ENCODE measurements at regions not wholly inside any gene's neighbourhood (a gene's known extent, or its start where the extent isn't known, plus 50 kb on each side); places are given as distances from the start of the nearest gene placed in this dataset.

GRCh38 chr17:33905338-33905800 is 349.7 kb upstream of the CCL2 start:
- H3K36me3 ChIP-seq (replicated peaks; ENCODE audit: low read depth, low read length) = no peaks in the 10 kb centered on the region
- H3K79me2 ChIP-seq (ENCODE audit: low read length) = no peaks in the 10 kb centered on the region
- peaks cover 22% of the 10 kb centered on the region for H3K27me3 ChIP-seq (ENCODE audit: low read depth, low read length)
- TF ChIP-seq CTCF (IDR thresholded peaks at IDR 0.05; ENCODE audit: low read depth, low read length) = no peak
- no peak for TF ChIP-seq EZH2phosphoT487 (IDR thresholded peaks at IDR 0.05; ENCODE audit: low read depth)
- no peak overlapping the region for H2AFZ ChIP-seq (ENCODE audit: low read depth, low read length)
- H3K9ac ChIP-seq (ENCODE audit: low read length) = no peak overlapping the region
- no peaks in the 10 kb centered on the region for H3K9me3 ChIP-seq (ENCODE audit: insufficient read depth, low read length)
- H3K4me1 ChIP-seq (ENCODE audit: low read length) = no peaks in the 10 kb centered on the region; the same call in 1 of the 2 replicates
- H3K27ac ChIP-seq (ENCODE audit: low read length) = no peak overlapping the region
- no peak overlapping the region for H3K4me2 ChIP-seq (ENCODE audit: low read length)
- no peaks in the 10 kb centered on the region for H4K20me1 ChIP-seq (ENCODE audit: insufficient read depth, low read length)
- H3K4me3 ChIP-seq (ENCODE audit: low read length) = no peak overlapping the region

GRCh38 chr17:33908363-33909064 is 346.6 kb upstream of the CCL2 start:
- Histone ChIP-seq H3K4me1 (ENCODE audit: low read length) (no peaks in the 10 kb centered on the region; the same call in 1 of the 2 replicates), H2AFZ (ENCODE audit: low read depth, low read length) (no peak overlapping the region), H3K36me3 (replicated peaks; ENCODE audit: low read depth, low read length) (no peaks in the 10 kb centered on the region), H3K4me3 (ENCODE audit: low read length) (no peak overlapping the region), H3K79me2 (ENCODE audit: low read length) (no peaks in the 10 kb centered on the region), H4K20me1 (ENCODE audit: insufficient read depth, low read length) (no peaks in the 10 kb centered on the region), H3K4me2 (ENCODE audit: low read length) (no peak overlapping the region), H3K27ac (ENCODE audit: low read length) (no peak overlapping the region), H3K27me3 (ENCODE audit: low read depth, low read length) (0 out of 2 replicates have a peak, but pooled peaks cover 7% of the 10 kb centered on the region), H3K9ac (ENCODE audit: low read length) (no peak overlapping the region), H3K9me3 (ENCODE audit: insufficient read depth, low read length) (no peaks in the 10 kb centered on the region)
- TF ChIP-seq CTCF (IDR thresholded peaks at IDR 0.05; ENCODE audit: low read depth, low read length) = no peak
- no peak for TF ChIP-seq EZH2phosphoT487 (IDR thresholded peaks at IDR 0.05; ENCODE audit: low read depth)

- Histone ChIP-seq H3K27me3 (ENCODE audit: low read depth, low read length) (peaks cover 11% of the 10 kb centered on the region; the same call in 1 of the 2 replicates), H2AFZ (ENCODE audit: low read depth, low read length) (no peak overlapping the region), H4K20me1 (ENCODE audit: insufficient read depth, low read length) (no peaks in the 10 kb centered on the region), H3K79me2 (ENCODE audit: low read length) (no peaks in the 10 kb centered on the region), H3K4me3 (ENCODE audit: low read length) (no peak overlapping the region), H3K36me3 (replicated peaks; ENCODE audit: low read depth, low read length) (no peaks in the 10 kb centered on the region), H3K4me2 (ENCODE audit: low read length) (no peak overlapping the region), H3K27ac (ENCODE audit: low read length) (no peak overlapping the region), H3K9me3 (ENCODE audit: insufficient read depth, low read length) (no peaks in the 10 kb centered on the region), H3K9ac (ENCODE audit: low read length) (no peak overlapping the region), H3K4me1 (ENCODE audit: low read length) (no peaks in the 10 kb centered on the region; the same call in 1 of the 2 replicates)
- TF ChIP-seq CTCF (IDR thresholded peaks at IDR 0.05; ENCODE audit: low read depth, low read length) = no peak
- TF ChIP-seq EZH2phosphoT487 (IDR thresholded peaks at IDR 0.05; ENCODE audit: low read depth) = no peak
Observed at GRCh38 chr17:33910200-33910857, 344.8 kb upstream of the CCL2 start.

GRCh38 chr17:33914125-33914524 is 341.0 kb upstream of the CCL2 start:
- no peak overlapping the region for H3K9ac ChIP-seq (ENCODE audit: low read length)
- H3K4me1 ChIP-seq (ENCODE audit: low read length) = no peaks in the 10 kb centered on the region
- H3K27ac ChIP-seq (ENCODE audit: low read length) = no peak overlapping the region
- no peak overlapping the region for H3K4me2 ChIP-seq (ENCODE audit: low read length)
- no peaks in the 10 kb centered on the region for H3K79me2 ChIP-seq (ENCODE audit: low read length)
- no peaks in the 10 kb centered on the region for H3K9me3 ChIP-seq (ENCODE audit: insufficient read depth, low read length)
- TF ChIP-seq CTCF (IDR thresholded peaks at IDR 0.05; ENCODE audit: low read depth, low read length) = no peak
- TF ChIP-seq EZH2phosphoT487 (IDR thresholded peaks at IDR 0.05; ENCODE audit: low read depth) = no peak
- H3K27me3 ChIP-seq (ENCODE audit: low read depth, low read length) = peaks cover 12% of the 10 kb centered on the region; the same call in 1 of the 2 replicates
- H3K36me3 ChIP-seq (replicated peaks; ENCODE audit: low read depth, low read length) = no peaks in the 10 kb centered on the region
- no peak overlapping the region for H2AFZ ChIP-seq (ENCODE audit: low read depth, low read length)
- no peaks in the 10 kb centered on the region for H4K20me1 ChIP-seq (ENCODE audit: insufficient read depth, low read length)
- H3K4me3 ChIP-seq (ENCODE audit: low read length) = no peak overlapping the region

All from OCI-LY3 (cell line).